Activated T-helper 17 cell treated with anti-CD3 and anti-CD28 coated beads, Interleukin-2, amount 50 U/mL, for 72 hours (primary cell): ENCODE measurements at regions not wholly inside any gene's neighbourhood (a gene's known extent, or its start where the extent isn't known, plus 50 kb on each side); places are given as distances from the start of the nearest gene placed in this dataset.

Source experiments
- ATAC-seq: fragments of 150-1000 bp; cut with Tn5 transposase; replicated peaks from 2 replicates; pipeline ENCODE4 v1.10.0; 2021; ENCODE audit warnings: mild to moderate bottlenecking, moderate library complexity
- H3K27ac Mint-ChIP-seq: one replicate; pipeline ENCODE4 v1.8.0; 2022; ENCODE audit warnings: mixed read lengths
- H3K27me3 Mint-ChIP-seq: one replicate; pipeline ENCODE4 v1.8.0; 2022; ENCODE audit warnings: mixed read lengths
- H3K36me3 Mint-ChIP-seq: one replicate; pipeline ENCODE4 v1.8.0; 2022; ENCODE audit warnings: low read depth, mild to moderate bottlenecking, mixed read lengths
- H3K4me1 Mint-ChIP-seq: one replicate; pipeline ENCODE4 v1.8.0; 2022; ENCODE audit warnings: mixed read lengths
- H3K4me3 Mint-ChIP-seq: one replicate; pipeline ENCODE4 v1.8.0; 2022; ENCODE audit warnings: mild to moderate bottlenecking, mixed read lengths
- H3K9me3 Mint-ChIP-seq: one replicate; pipeline ENCODE4 v1.8.0; 2022; ENCODE audit warnings: mixed read lengths

DNA sequence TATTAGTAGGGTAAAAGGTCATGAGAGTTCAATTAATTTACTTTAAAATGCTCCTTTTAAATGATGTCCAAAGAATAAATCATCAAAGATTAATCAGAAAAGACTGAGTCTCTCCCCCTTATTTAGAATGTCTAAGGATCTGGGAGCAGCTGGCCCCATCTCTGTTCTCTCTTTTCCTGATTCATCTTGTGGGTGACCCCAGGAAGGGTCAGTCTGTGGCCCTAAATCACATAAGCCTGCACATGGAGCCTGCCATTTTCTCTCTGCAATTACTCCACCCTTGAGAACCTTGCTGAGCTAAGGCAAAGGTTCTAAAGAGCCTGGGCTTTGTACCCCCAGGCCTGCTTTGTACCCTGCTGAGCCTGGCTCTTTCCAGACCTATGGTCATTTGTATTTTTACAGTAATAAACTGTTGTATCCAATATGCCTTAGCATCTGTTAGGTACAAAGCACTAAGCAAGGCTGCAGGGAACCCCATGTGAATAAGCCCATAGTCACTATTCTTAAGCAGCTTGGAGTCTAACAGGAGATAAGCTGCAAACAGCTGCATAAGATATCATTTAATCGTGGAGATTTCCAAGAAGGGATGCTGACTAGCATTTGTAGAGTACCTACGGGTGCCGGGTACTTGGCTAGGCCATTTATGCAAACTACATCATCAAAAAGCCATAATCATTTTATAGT is 431.0 kb upstream of the MARCKS start:
- no peak overlapping the region for H3K4me3 Mint-ChIP-seq
- H3K36me3 Mint-ChIP-seq = no peaks in the 10 kb centered on the region
- H3K27me3 Mint-ChIP-seq = peaks cover 3% of the 10 kb centered on the region
- ATAC-seq = no peak
- no peaks in the 10 kb centered on the region for H3K9me3 Mint-ChIP-seq
- no peak overlapping the region for H3K27ac Mint-ChIP-seq
- no peaks in the 10 kb centered on the region for H3K4me1 Mint-ChIP-seq

DNA sequence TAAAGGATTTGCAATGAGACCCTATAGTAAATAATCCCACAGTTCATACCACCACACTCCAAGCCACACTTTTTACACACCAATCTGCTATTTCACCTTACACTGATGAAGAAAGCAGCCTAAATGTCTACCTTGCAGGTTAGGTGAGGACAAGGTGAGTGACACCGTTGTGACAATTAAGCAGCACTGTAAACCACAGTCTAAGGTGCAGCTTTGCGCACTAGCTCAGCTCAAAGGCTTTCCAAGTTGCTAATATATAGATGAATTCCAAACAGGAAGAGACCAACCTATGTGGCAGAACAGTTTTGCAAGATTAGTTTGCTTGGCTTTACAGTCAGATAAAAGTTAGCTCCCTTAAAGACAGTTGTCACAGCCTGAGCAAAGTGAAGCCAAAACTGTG is 429.5 kb upstream of the MARCKS start:
- H3K27ac Mint-ChIP-seq = no peak overlapping the region
- no peak overlapping the region for H3K4me3 Mint-ChIP-seq

DNA sequence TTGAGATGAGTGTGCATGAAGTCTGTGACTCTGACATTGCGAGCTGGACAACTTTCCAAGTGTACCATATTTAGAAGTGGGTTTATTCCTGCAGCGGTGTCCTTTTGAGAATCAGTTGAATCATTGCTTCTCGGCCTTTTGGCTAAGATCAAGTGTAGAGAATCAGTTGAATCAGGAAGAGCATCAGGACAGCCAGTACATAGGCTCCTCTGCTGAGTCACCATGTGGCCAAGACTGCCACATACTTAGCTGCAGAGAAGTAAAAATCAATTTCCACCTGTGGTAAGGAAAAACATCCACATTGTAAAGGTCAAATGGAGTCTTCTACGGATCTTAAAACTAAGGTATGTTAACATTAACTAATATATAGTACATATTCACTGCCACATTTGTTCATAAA is 428.4 kb upstream of the MARCKS start:
- H3K4me3 Mint-ChIP-seq = no peak overlapping the region
- no peak for ATAC-seq
- no peaks in the 10 kb centered on the region for H3K9me3 Mint-ChIP-seq
- H3K4me1 Mint-ChIP-seq = no peaks in the 10 kb centered on the region
- H3K27ac Mint-ChIP-seq = no peak overlapping the region
- H3K36me3 Mint-ChIP-seq = no peaks in the 10 kb centered on the region
- H3K27me3 Mint-ChIP-seq = peaks cover 6% of the 10 kb centered on the region

More for the DNA sequence above, 429.5 kb upstream of the MARCKS start:
- ATAC-seq = no peak
- Mint-ChIP-seq H3K36me3 (no peaks in the 10 kb centered on the region), H3K27me3 (peaks cover 6% of the 10 kb centered on the region), H3K9me3 (no peaks in the 10 kb centered on the region), H3K4me1 (no peaks in the 10 kb centered on the region)

DNA sequence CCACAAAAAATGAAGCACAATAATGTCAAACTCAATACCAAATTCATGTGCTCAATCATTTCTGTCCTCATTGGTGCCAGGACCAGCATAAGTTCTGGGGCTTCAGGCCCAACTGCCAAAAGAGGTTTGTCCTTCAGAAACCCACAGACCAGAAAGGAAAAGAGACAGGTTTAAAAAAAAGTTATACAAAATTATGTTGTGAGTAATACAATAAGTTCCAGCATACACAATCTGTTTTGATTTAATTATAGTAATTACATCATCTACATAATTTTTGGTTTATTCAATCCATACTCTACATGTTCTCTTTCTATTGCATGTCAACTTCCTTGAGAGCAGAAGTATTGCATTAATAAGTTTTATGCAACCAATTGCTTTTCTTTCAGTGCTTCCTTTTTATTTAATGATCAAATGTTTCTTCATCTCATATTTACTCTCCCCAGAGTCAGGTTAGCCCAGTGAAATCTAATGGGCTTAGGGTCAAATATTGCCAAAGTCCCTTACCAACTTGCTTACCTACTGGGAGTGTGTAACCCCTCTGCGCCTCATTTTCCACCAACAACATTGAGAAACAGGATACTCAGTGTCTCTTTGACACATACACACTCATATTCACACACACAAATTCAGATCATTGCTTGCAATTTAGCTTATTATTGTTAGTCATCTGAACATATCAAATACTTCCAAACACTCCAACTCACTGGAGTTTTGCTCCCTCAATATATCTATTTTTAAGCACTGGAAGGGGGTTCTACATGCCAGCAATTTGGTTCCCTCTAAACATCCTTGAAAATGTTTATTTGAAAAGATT is 424.4 kb upstream of the MARCKS start:
- Mint-ChIP-seq H3K4me1 (no peaks in the 10 kb centered on the region), H3K36me3 (no peaks in the 10 kb centered on the region), H3K4me3 (no peak overlapping the region), H3K27ac (no peak overlapping the region), H3K27me3 (peaks cover 6% of the 10 kb centered on the region), H3K9me3 (peaks cover 4% of the 10 kb centered on the region)
- no peak for ATAC-seq

DNA sequence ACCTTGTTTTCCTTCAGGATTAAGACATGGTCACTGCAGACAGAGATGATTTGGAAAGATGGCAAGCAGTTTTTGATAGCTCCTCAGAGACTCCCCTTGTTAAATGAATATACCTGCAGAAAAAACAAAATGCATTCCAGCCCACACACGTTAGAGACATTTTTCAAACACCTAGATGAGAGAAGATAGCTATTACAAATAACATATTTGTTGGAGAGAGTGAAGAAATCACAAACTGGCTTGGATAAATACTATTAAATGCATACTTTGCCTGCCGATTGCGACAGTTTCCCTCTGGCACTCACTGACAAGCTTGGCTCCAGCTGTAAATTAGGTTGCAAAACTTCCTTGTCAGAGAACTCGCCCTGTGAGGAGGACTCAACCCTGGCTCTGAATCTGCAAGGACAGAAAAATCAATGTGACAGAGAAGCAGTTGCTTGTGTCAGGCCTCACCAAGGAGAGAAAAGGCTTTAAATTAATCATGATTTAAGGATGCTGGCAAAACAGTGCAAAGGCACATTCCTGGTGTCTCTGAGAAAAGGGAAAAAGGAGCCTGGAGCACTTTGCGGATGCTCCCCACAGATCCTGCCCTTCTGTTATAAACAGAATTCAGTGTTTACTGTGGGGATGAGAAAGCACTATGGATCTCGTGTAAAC is 423.7 kb upstream of the MARCKS start:
- H3K36me3 Mint-ChIP-seq = no peaks in the 10 kb centered on the region
- no peak overlapping the region for H3K4me3 Mint-ChIP-seq
- H3K9me3 Mint-ChIP-seq = peaks cover 4% of the 10 kb centered on the region
- H3K27me3 Mint-ChIP-seq = peaks cover 6% of the 10 kb centered on the region
- H3K27ac Mint-ChIP-seq = no peak overlapping the region
- H3K4me1 Mint-ChIP-seq = no peaks in the 10 kb centered on the region
- no peak for ATAC-seq

- Mint-ChIP-seq H3K27me3 (peaks cover 4% of the 10 kb centered on the region), H3K4me3 (no peak overlapping the region), H3K27ac (no peak overlapping the region), H3K36me3 (no peaks in the 10 kb centered on the region), H3K9me3 (peaks cover 4% of the 10 kb centered on the region), H3K4me1 (no peaks in the 10 kb centered on the region)
- no peak for ATAC-seq
These were observed 422.5 kb upstream of the MARCKS start for GRCh38 chr6:113434641-113435040.

- Mint-ChIP-seq H3K4me3 (no peak overlapping the region), H3K36me3 (no peaks in the 10 kb centered on the region), H3K27ac (no peak overlapping the region), H3K4me1 (no peaks in the 10 kb centered on the region), H3K27me3 (no peaks in the 10 kb centered on the region), H3K9me3 (peaks cover 4% of the 10 kb centered on the region)
- no peak for ATAC-seq
These were observed 419.6 kb upstream of the MARCKS start for GRCh38 chr6:113437566-113437965.

DNA sequence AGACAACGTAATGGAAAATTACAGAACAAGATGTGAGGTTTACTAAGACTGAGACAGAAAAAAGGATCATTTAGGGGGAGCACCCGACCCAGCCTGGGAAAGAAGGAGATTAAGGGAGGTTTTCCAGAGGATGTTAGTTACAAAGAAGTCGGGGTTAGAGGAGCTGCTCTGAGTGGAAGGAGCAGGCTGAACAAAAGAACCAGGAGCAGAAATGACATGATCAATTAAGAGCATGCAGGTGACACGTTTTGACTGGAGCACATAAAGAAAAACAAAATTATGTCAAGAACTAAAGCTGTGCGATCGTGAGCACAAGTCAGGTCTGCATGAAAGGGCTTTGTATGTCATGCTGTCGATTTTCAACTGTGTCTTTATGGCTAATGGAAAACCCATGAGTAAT is 417.3 kb upstream of the MARCKS start:
- Mint-ChIP-seq H3K4me3 (no peak overlapping the region), H3K4me1 (no peaks in the 10 kb centered on the region)

GRCh38 chr6:113442040-113442439 is 415.1 kb upstream of the MARCKS start:
- Mint-ChIP-seq H3K4me3 (no peak overlapping the region), H3K36me3 (no peaks in the 10 kb centered on the region), H3K27me3 (no peaks in the 10 kb centered on the region), H3K9me3 (no peaks in the 10 kb centered on the region), H3K4me1 (no peaks in the 10 kb centered on the region), H3K27ac (no peak overlapping the region)
- no peak for ATAC-seq

More for the DNA sequence above, 417.3 kb upstream of the MARCKS start:
- no peak for ATAC-seq
- Mint-ChIP-seq H3K36me3 (no peaks in the 10 kb centered on the region), H3K9me3 (peaks cover 4% of the 10 kb centered on the region), H3K27me3 (no peaks in the 10 kb centered on the region), H3K27ac (no peak overlapping the region)

- H3K27me3 Mint-ChIP-seq = no peaks in the 10 kb centered on the region
- no peak overlapping the region for H3K4me3 Mint-ChIP-seq
- no peak overlapping the region for H3K27ac Mint-ChIP-seq
- no peaks in the 10 kb centered on the region for H3K36me3 Mint-ChIP-seq
- H3K9me3 Mint-ChIP-seq = no peaks in the 10 kb centered on the region
- ATAC-seq = no peak
- H3K4me1 Mint-ChIP-seq = no peaks in the 10 kb centered on the region
These were observed 411.9 kb upstream of the MARCKS start for GRCh38 chr6:113445201-113445600.

GRCh38 chr6:113447088-113447831 is 409.9 kb upstream of the MARCKS start:
- ATAC-seq = peak; percentile 46
- Mint-ChIP-seq H3K9me3 (no peaks in the 10 kb centered on the region), H3K4me3 (no peak overlapping the region), H3K36me3 (no peaks in the 10 kb centered on the region), H3K4me1 (no peaks in the 10 kb centered on the region), H3K27ac (no peak overlapping the region), H3K27me3 (no peaks in the 10 kb centered on the region)

- Mint-ChIP-seq H3K27me3 (peaks cover 3% of the 10 kb centered on the region), H3K36me3 (no peaks in the 10 kb centered on the region), H3K27ac (no peak overlapping the region), H3K4me3 (no peak overlapping the region), H3K4me1 (no peaks in the 10 kb centered on the region), H3K9me3 (no peaks in the 10 kb centered on the region)
- ATAC-seq = no peak
These were observed 408.1 kb upstream of the MARCKS start for GRCh38 chr6:113449051-113449450.

DNA sequence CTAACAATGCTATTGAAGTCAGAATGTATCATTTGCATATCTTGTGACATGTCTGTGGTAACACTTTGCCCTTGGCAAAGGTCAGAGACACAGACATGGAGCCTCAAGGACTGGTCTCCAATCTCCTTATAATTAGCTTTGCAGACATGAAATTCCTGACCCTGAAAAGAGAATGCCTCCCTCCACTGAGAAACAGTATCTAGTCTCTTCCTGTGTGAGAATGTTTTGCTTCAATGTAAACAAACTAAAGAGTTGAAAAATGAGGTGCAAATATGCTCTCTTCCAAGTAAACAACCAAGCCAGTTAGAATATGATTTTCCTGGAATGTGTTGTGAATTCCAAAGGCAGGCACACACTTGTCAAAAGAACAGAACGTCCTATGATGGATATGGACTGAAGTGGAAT is 407.1 kb upstream of the MARCKS start:
- H3K27me3 Mint-ChIP-seq = peaks cover 3% of the 10 kb centered on the region
- H3K9me3 Mint-ChIP-seq = no peaks in the 10 kb centered on the region
- no peaks in the 10 kb centered on the region for H3K4me1 Mint-ChIP-seq
- no peaks in the 10 kb centered on the region for H3K36me3 Mint-ChIP-seq
- ATAC-seq = no peak
- H3K4me3 Mint-ChIP-seq = no peak overlapping the region
- no peak overlapping the region for H3K27ac Mint-ChIP-seq

GRCh38 chr6:113451049-113451448 is 406.1 kb upstream of the MARCKS start:
- no peaks in the 10 kb centered on the region for H3K4me1 Mint-ChIP-seq
- no peaks in the 10 kb centered on the region for H3K36me3 Mint-ChIP-seq
- ATAC-seq = no peak

More at GRCh38 chr6:113451049-113451448, 406.1 kb upstream of the MARCKS start:
- H3K27ac Mint-ChIP-seq = no peak overlapping the region
- H3K9me3 Mint-ChIP-seq = no peaks in the 10 kb centered on the region
- no peak overlapping the region for H3K4me3 Mint-ChIP-seq
- H3K27me3 Mint-ChIP-seq = peaks cover 6% of the 10 kb centered on the region
